Left lung (tissue), 4 donors: ENCODE measurements at regions not wholly inside any gene's neighbourhood (a gene's known extent, or its start where the extent isn't known, plus 50 kb on each side); places are given as distances from the start of the nearest gene placed in this dataset.

Experiments used
- ATAC-seq: fragments of 200-7000 bp; cut with Tn5 transposase; one replicate; pipeline ENCODE4 v1.9.1; 2020; ENCODE audit warnings: moderate library complexity
- DNase-seq, 4 donors: peaks; one replicate each; pipeline ENCODE4 v3.0.0-alpha.2; 2013 to 2020
- H3K27ac ChIP-seq, 2 donors: fragments of 200-600 bp; sonication (generic) in 1 of 2; one replicate each; pipeline versions ENCODE4 v1.5.0 to v1.8.0; 2020 to 2021
- H3K27me3 ChIP-seq, 2 donors: fragments of 200-600 bp; sonication (generic) in 1 of 2; one replicate each; pipeline versions ENCODE4 v1.5.0 to v1.8.0; 2020 to 2021
- H3K36me3 ChIP-seq, 2 donors: fragments of 200-600 bp; sonication (generic) in 1 of 2; one replicate each; pipeline versions ENCODE4 v1.5.0 to v1.8.0; 2020 to 2021
- H3K4me1 ChIP-seq, 2 donors: fragments of 200-600 bp; one replicate each; pipeline ENCODE4 v1.8.0; 2021
- H3K4me3 ChIP-seq, 2 donors: fragments of 200-600 bp; sonication (generic) in 1 of 2; one replicate each; pipeline versions ENCODE4 v1.5.0 to v1.8.0; 2020 to 2021; ENCODE audit warnings: mild to moderate bottlenecking in 1 of 2
- H3K9me3 ChIP-seq, 2 donors: fragments of 200-600 bp; sonication (generic) in 1 of 2; one replicate each; pipeline versions ENCODE4 v1.5.0 to v1.8.0; 2020 to 2021
- intact Hi-C, 2 donors: fragments of 100-400 bp; cut with DNase I; formaldehyde crosslinking; loops; one replicate each; pipeline versions ENCODE4 v1.11.2 to v1.14.2; 2022
- TF ChIP-seq, protein P1 (sequence below), 2 donors: fragments of 200-600 bp; sonication (generic) in 1 of 2; IDR thresholded peaks; one replicate each; pipeline versions ENCODE4 v1.5.0 to v1.8.0; 2021; ENCODE audit warnings: antibody characterized with exemption in 2 of 2
- donor health status: DM: no; HTN: yes; CAD: no.
- donor health status: DM: no; HTN: no; CAD: no.

DNA sequence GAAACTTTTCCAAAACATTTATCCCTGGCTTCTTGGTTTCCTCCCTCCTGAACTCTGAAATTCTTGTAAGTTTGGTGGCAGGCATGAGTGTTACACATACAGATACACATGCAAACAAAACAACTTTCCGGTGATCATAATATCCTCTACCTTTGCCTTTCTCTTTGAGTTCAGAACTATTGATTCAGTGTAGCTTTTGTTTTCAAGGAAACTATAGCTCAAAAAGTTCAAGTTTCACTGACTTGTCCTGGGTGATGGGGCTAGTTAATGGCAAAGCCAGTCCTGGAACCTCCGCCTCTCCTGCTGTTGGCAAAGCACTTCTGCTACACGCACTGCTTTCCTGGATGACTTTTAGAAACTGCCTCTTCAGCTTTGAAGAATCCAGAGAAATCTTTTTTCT lies 177.3 kb upstream of the FAT1 start:
- TF ChIP-seq, protein P1, sequence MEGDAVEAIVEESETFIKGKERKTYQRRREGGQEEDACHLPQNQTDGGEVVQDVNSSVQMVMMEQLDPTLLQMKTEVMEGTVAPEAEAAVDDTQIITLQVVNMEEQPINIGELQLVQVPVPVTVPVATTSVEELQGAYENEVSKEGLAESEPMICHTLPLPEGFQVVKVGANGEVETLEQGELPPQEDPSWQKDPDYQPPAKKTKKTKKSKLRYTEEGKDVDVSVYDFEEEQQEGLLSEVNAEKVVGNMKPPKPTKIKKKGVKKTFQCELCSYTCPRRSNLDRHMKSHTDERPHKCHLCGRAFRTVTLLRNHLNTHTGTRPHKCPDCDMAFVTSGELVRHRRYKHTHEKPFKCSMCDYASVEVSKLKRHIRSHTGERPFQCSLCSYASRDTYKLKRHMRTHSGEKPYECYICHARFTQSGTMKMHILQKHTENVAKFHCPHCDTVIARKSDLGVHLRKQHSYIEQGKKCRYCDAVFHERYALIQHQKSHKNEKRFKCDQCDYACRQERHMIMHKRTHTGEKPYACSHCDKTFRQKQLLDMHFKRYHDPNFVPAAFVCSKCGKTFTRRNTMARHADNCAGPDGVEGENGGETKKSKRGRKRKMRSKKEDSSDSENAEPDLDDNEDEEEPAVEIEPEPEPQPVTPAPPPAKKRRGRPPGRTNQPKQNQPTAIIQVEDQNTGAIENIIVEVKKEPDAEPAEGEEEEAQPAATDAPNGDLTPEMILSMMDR (IDR thresholded peaks at IDR 0.05): no peak
- ATAC-seq: peak; percentile 55
- no peak for DNase-seq
- no peaks in the 10 kb centered on the region for H3K36me3 ChIP-seq
- intact Hi-C loops: no loop called here
- no peak overlapping the region for H3K4me3 ChIP-seq
- no peaks in the 10 kb centered on the region for H3K27me3 ChIP-seq
- no peaks in the 10 kb centered on the region for H3K4me1 ChIP-seq
- H3K27ac ChIP-seq: no peak overlapping the region
- H3K9me3 ChIP-seq: peaks cover 0 to 5% of the 10 kb centered on the region in 2 donors

DNA sequence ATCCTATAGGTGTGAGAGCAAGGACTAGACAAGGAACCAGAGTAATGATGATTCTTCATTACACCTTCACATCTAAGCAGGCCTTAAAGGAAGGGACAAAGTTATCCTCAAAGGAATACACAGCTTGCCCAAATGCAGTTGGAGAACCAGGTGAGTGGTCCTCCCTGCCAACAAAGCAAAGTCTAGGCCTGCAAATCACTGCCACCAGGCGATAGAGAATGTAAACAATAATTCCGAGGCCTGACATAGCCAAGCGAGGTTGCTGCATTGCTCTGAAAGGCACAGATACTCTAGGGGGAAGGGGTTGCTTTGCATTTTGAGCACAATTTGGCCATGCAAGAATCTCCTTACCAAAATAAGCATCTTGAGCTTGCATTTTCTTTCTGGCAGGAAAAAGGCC lies 178.2 kb upstream of the FAT1 start:
- TF ChIP-seq, protein P1 (IDR thresholded peaks at IDR 0.05): no peak
- ATAC-seq (peak; percentile 24), DNase-seq (no peak)
- no peak overlapping the region for H3K27ac ChIP-seq
- intact Hi-C loops: no loop called here
- no peaks in the 10 kb centered on the region for H3K36me3 ChIP-seq
- H3K4me3 ChIP-seq: no peak overlapping the region
- H3K4me1 ChIP-seq: no peaks in the 10 kb centered on the region
- no peaks in the 10 kb centered on the region for H3K27me3 ChIP-seq
- peaks cover 0 to 6% of the 10 kb centered on the region in 2 donors for H3K9me3 ChIP-seq

DNA sequence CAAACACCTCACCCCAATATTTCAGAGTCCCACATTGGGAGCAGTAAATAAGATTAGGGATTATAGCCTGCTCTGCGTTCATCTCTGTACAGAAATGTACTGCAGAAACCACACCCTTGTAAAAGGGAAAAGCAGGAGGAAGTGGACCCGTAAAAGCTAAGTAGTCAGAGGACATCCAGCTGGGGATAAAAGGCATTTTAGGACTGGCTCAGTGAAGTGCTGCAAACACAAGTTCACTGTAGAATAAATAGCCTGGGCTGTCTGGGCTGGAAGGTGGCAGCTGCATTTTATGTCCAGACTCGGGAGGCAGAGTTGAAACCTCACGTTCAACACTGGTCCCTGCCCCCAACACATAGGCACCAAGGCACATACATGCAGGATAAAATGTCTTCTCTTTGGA lies 178.7 kb upstream of the FAT1 start:
- Histone ChIP-seq H3K27ac (no peak overlapping the region), H3K9me3 (peaks cover 0 to 3% of the 10 kb centered on the region in 2 donors), H3K36me3 (no peaks in the 10 kb centered on the region), H3K27me3 (no peaks in the 10 kb centered on the region), H3K4me3 (no peak overlapping the region), H3K4me1 (no peaks in the 10 kb centered on the region)
- intact Hi-C loops: no loop called here
- ATAC-seq: peak; percentile 61
- no peak for DNase-seq
- TF ChIP-seq, protein P1 (IDR thresholded peaks at IDR 0.05): no peak

DNA sequence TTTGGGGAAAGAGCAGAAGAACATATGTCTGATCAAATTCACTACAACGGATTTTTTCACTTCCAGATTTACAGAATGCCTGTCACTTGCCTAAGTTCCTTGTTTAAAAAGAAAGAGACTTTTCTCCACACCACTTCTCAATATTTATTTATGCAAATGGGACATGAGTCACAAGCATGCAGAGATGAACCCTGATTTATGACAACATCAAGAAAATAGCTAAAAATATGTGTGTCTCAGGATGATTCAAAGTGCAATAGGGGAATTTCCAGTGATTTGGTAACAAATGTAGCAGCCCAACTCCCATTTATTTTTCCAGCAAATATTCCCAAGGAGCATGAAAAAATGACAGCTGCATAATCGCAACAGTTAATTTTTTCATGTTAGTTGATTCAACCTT lies 180.4 kb upstream of the FAT1 start:
- Histone ChIP-seq H3K27me3 (no peaks in the 10 kb centered on the region), H3K36me3 (no peaks in the 10 kb centered on the region), H3K4me1 (no peaks in the 10 kb centered on the region), H3K27ac (no peak overlapping the region), H3K4me3 (no peak overlapping the region), H3K9me3 (peaks cover 0 to 2% of the 10 kb centered on the region in 2 donors)
- no peak for DNase-seq
- intact Hi-C loops: no loop called here
- TF ChIP-seq, protein P1 (IDR thresholded peaks at IDR 0.05): no peak
- peak; percentile 43 for ATAC-seq

DNA sequence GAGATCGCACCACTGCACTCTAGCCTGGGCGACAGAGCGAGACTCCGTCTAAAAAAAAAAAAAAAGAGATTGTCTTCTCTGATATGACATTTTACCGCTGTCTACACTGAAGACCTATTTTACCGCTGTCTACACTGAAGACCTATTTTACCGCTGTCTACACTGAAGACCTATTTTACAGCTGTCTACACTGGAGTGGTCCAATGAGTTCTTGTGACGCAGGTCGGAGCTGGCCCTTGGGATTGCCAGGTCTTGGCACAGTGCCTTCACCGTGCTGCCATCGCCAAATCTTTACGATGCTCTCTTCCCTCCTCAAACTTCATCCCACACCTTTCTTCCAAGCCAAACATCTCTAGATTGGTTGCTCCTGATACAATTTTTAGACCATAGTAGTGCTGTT lies 183.1 kb upstream of the FAT1 start:
- ATAC-seq: no peak
- H3K4me1 ChIP-seq: no peaks in the 10 kb centered on the region
- no peak overlapping the region for H3K4me3 ChIP-seq
- H3K27ac ChIP-seq: no peak overlapping the region
- TF ChIP-seq, protein P1 (IDR thresholded peaks at IDR 0.05): no peak
- no peaks in the 10 kb centered on the region for H3K36me3 ChIP-seq
- intact Hi-C loops: no loop called here
- H3K9me3 ChIP-seq: peaks cover 0 to 2% of the 10 kb centered on the region in 2 donors
- no peaks in the 10 kb centered on the region for H3K27me3 ChIP-seq
- DNase-seq: no peak
